Erythroblast (primary cell): ENCODE measurements at regions not wholly inside any gene's neighbourhood (a gene's known extent, or its start where the extent isn't known, plus 50 kb on each side); places are given as distances from the start of the nearest gene placed in this dataset.

Source experiments
- DNase-seq, 2 experiments: peaks; one replicate each; lab custom pipeline; 2025; lab: John Stamatoyannopoulos, UW
- GATA1 ChIP-seq: IDR thresholded peaks from 2 replicates; pipeline ENCODE4 v1.6.1; 2011; ENCODE audit warnings: low read depth, mild to moderate bottlenecking, control low read depth, low read length, moderate library complexity
- POLR2A ChIP-seq: IDR thresholded peaks from 2 replicates; pipeline ENCODE4 v1.6.1; 2011; ENCODE audit warnings: mild to moderate bottlenecking, low read length

DNA sequence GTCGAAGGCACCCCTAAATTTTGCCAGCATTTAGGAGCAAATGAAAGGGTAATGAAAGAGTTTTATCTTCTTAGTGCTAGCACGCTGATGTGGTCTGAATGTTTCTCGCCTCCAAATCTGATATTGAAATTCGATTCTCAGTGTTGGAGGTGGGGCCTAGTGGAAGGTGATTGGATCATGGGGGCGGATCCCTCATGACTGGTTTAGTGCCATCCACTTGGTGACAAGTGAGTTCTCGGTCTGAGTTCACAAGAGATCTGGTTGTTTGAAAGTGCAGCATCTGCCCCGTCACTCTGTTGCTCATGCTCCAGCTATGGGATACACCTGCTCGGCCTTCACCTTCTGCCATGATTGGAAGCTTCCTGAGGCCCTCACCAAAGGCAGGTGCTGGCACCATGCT is 75.1 kb upstream of the ZBTB40 start:
- TF ChIP-seq GATA1: no peak
- no peak for TF ChIP-seq POLR2A
- DNase-seq: no peak

DNA sequence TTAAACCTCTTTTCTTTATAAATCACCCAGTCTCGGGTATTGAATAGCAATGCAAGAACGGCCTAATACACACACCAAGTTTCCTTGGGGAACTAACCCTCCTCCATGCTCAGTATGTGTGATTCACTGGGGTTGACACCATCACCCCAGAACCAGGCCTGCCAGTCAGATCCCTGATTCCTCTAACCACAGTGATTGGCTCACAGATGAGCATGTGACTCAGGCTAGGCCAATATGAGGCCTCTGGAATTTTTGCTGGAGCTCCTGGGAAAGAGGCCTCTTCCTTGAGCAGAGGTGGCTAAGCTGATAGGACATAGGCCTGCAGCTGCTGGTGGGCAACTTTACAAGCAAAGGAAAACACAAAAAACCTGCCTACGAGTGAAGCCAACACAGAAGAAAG is 74.7 kb upstream of the ZBTB40 start:
- TF ChIP-seq GATA1: no peak
- TF ChIP-seq POLR2A: no peak
- DNase-seq: no peak

DNA sequence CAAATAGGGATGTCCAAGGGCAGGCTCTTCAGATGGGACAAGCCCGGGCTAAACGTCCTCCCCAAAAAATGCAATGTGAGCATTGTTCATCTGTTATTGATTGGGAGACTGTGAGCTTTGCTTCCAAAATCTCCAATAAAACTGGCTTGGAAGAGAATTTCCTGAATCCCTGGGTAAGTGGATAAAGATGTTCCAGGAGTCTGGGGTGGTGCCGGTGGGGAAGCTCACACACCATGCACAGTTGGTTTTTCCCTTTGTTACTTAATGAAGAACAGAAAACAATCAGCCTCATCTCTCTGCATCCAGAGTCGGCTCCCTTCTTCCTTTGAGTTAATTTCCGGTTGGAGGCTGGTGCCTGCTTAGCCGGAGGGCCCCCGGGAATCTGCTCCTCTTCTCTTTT is 72.1 kb upstream of the ZBTB40 start:
- no peak for TF ChIP-seq GATA1
- TF ChIP-seq POLR2A: no peak
- no peak for DNase-seq

- TF ChIP-seq POLR2A (no peak), GATA1 (no peak)
- DNase-seq: no peak
Measured at GRCh38 chr1:22380024-22380785, 71.4 kb upstream of the ZBTB40 start.

GRCh38 chr1:22383526-22384294 is 67.9 kb upstream of the ZBTB40 start:
- TF ChIP-seq POLR2A: no peak
- no peak for TF ChIP-seq GATA1
- DNase-seq: no peak

- no peak for DNase-seq
- TF ChIP-seq GATA1: no peak
- no peak for TF ChIP-seq POLR2A
Measured at GRCh38 chr1:22385537-22385936, 66.1 kb upstream of the ZBTB40 start.

DNA sequence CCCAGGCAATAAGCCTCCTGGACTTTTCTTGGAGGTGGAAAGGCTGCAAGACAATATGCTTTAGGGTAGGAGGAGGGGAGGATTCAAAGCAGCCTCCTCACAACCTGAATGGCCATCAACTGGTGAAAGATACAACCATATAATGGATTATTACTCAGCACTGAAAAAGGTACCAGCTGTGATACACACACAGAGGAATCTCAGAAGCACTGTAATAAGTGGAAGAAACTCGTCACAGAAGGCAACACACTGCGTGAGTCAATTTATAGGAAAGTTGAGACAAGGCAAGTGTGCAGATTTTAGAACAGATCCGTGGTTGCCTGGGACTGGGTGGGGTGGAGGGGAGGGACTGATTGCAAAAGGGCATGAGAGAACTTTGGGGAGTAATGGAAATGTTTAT is 64.9 kb upstream of the ZBTB40 start:
- no peak for TF ChIP-seq GATA1
- TF ChIP-seq POLR2A: no peak
- no peak for DNase-seq

- DNase-seq: no peak
- TF ChIP-seq GATA1: no peak
- no peak for TF ChIP-seq POLR2A
Measured at GRCh38 chr1:22387919-22388580, 63.6 kb upstream of the ZBTB40 start.

DNA sequence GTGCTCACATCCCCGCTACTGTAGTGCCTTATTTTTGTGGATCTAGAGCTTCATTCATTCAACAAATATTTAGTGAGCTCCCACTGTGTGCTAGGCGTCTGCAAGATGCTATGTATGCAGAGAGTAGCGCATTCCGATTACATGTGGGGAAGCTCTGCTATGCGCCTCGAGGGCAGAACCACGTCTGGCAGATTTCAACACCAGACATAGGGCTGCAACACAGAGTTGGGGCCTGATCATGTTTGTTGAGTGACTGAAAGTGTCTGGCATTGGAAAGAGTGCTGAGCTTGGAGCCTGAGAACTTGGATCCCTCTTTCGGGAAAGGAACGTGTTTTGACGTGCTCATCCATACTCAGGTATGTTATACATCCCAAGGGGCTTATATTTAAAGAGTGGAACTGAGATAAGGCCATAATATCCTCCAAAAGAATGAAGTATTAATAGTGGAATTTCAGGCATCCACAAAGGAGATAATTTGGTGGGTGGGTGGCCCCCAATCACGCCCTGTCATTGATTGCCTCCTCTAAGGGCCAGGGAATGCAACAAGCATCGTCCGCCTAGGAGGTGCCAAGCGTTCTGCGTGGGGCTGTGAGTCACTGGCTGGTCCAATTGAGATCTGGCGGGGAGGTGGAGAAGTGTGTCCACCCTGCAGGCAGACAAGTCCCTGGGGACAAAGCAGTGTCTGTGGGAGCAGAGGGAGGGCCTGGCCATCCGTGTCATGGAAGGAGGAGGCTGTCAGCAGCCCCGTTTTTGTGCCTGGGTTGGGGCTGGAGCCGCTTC is 62.8 kb upstream of the ZBTB40 start:
- TF ChIP-seq POLR2A: no peak
- TF ChIP-seq GATA1: no peak
- no peak for DNase-seq

- no peak for DNase-seq
Measured at GRCh38 chr1:22393587-22393986, 58.1 kb upstream of the ZBTB40 start.

GRCh38 chr1:22398656-22399420 is 52.8 kb upstream of the ZBTB40 start:
- DNase-seq: no peak
- no peak for TF ChIP-seq POLR2A
- no peak for TF ChIP-seq GATA1

More at GRCh38 chr1:22393587-22393986, 58.1 kb upstream of the ZBTB40 start:
- no peak for TF ChIP-seq GATA1

- DNase-seq: no peak
- TF ChIP-seq GATA1 (no peak), POLR2A (no peak)
Measured at GRCh38 chr1:22399421-22400091, 52.1 kb upstream of the ZBTB40 start.
